ENCODE measurements at regions not wholly inside any gene's neighbourhood (a gene's known extent, or its start where the extent isn't known, plus 50 kb on each side); places are given as distances from the start of the nearest gene placed in this dataset.

GRCh38 chr3:63051920-63052319, 176.7 kb upstream of the CADPS start:
- TF ChIP-seq, protein P1, sequence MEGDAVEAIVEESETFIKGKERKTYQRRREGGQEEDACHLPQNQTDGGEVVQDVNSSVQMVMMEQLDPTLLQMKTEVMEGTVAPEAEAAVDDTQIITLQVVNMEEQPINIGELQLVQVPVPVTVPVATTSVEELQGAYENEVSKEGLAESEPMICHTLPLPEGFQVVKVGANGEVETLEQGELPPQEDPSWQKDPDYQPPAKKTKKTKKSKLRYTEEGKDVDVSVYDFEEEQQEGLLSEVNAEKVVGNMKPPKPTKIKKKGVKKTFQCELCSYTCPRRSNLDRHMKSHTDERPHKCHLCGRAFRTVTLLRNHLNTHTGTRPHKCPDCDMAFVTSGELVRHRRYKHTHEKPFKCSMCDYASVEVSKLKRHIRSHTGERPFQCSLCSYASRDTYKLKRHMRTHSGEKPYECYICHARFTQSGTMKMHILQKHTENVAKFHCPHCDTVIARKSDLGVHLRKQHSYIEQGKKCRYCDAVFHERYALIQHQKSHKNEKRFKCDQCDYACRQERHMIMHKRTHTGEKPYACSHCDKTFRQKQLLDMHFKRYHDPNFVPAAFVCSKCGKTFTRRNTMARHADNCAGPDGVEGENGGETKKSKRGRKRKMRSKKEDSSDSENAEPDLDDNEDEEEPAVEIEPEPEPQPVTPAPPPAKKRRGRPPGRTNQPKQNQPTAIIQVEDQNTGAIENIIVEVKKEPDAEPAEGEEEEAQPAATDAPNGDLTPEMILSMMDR (conservative IDR thresholded peaks at IDR 0.05) = no peak
- no peak for TF ChIP-seq ZFX (IDR thresholded peaks at IDR 0.05)
